GM23338 (cell line): ENCODE measurements at regions not wholly inside any gene's neighbourhood (a gene's known extent, or its start where the extent isn't known, plus 50 kb on each side); places are given as distances from the start of the nearest gene placed in this dataset.

Experiments used
- ATAC-seq: fragments of 200-7000 bp; cut with Tn5 transposase; 3 replicates; pipeline ENCODE4 v1.9.1; 2020
- DNase-seq: peaks from one replicate; pipeline ENCODE4 v3.0.0-alpha.2; 2015; ENCODE audit warnings: low spot score
- H2AFZ ChIP-seq: fragments of 200-600 bp; sonication (generic); 2 replicates; pipeline ENCODE4 v1.8.0; 2016; ENCODE audit warnings: antibody characterized with exemption, mild to moderate bottlenecking, moderate library complexity
- H3F3A ChIP-seq: fragments of 200-600 bp; sonication (generic); replicated peaks from 2 replicates; pipeline ENCODE4 v1.8.0; 2017; ENCODE audit warnings: antibody characterized with exemption, mixed run types, low read depth
- H3K27ac ChIP-seq: fragments of 200-600 bp; sonication (generic); 2 replicates; pipeline ENCODE4 v1.6.1; 2016; ENCODE audit warnings: low read depth
- H3K27me3 ChIP-seq: fragments of 200-600 bp; sonication (generic); 2 replicates; pipeline ENCODE4 v1.8.0; 2016; ENCODE audit warnings: mild to moderate bottlenecking, mixed run types, moderate library complexity; ENCODE audit not compliant: insufficient read depth
- H3K36me3 ChIP-seq: fragments of 200-600 bp; sonication (generic); 2 replicates; pipeline ENCODE4 v1.8.0; 2016; ENCODE audit warnings: mild to moderate bottlenecking; ENCODE audit not compliant: insufficient read depth
- H3K4me1 ChIP-seq: fragments of 200-600 bp; sonication (generic); 2 replicates; pipeline ENCODE4 v1.8.0; 2016; ENCODE audit warnings: mild to moderate bottlenecking, moderate library complexity; ENCODE audit not compliant: insufficient read depth
- H3K4me2 ChIP-seq: fragments of 200-600 bp; sonication (generic); 2 replicates; pipeline ENCODE4 v1.7.1; 2017; ENCODE audit warnings: mixed run types
- H3K4me3 ChIP-seq: fragments of 200-600 bp; sonication (generic); 2 replicates; pipeline ENCODE4 v1.6.1; 2016; ENCODE audit warnings: mixed run types
- H3K79me2 ChIP-seq: fragments of 200-600 bp; sonication (generic); replicated peaks from 2 replicates; pipeline ENCODE4 v1.8.0; 2017; ENCODE audit warnings: mild to moderate bottlenecking; ENCODE audit not compliant: insufficient read depth
- H3K9me2 ChIP-seq: fragments of 200-600 bp; sonication (generic); 2 replicates; pipeline ENCODE4 v1.8.0; 2017; ENCODE audit not compliant: insufficient read depth
- H4K20me1 ChIP-seq: fragments of 200-600 bp; sonication (generic); replicated peaks from 2 replicates; pipeline ENCODE4 v1.8.0; 2017; ENCODE audit warnings: mild to moderate bottlenecking; ENCODE audit not compliant: insufficient read depth
- H3K27ac Mint-ChIP-seq: 2 replicates; pipeline ENCODE4 v1.8.0; 2020; ENCODE audit warnings: inconsistent platforms, mild to moderate bottlenecking, moderate library complexity, mixed read lengths
- H3K27me3 Mint-ChIP-seq: 3 replicates; pipeline ENCODE4 v1.8.0; 2022; ENCODE audit warnings: low read depth, mild to moderate bottlenecking, moderate library complexity, mixed read lengths, inconsistent platforms; ENCODE audit not compliant: insufficient read depth, poor library complexity
- H3K36me3 Mint-ChIP-seq: 3 replicates; pipeline ENCODE4 v1.8.0; 2021; ENCODE audit warnings: low read depth, mild to moderate bottlenecking, inconsistent platforms, moderate library complexity, mixed read lengths
- H3K4me1 Mint-ChIP-seq: 3 replicates; pipeline ENCODE4 v1.8.0; 2020; ENCODE audit warnings: mild to moderate bottlenecking, inconsistent platforms, mixed read lengths
- H3K4me3 Mint-ChIP-seq: 3 replicates; pipeline ENCODE4 v1.8.0; 2021; ENCODE audit warnings: moderate library complexity, mild to moderate bottlenecking, inconsistent platforms, mixed read lengths
- H3K9me3 Mint-ChIP-seq: 3 replicates; pipeline ENCODE4 v1.8.0; 2020; ENCODE audit warnings: moderate library complexity, mild to moderate bottlenecking, inconsistent platforms, mixed read lengths
- EZH2phosphoT487 ChIP-seq: fragments of 200-600 bp; sonication (generic); IDR thresholded peaks from one replicate; pipeline ENCODE4 v1.8.1; 2018; ENCODE audit warnings: antibody characterized with exemption; ENCODE audit not compliant: unreplicated experiment
- JUNB ChIP-seq: IDR thresholded peaks from one replicate; pipeline ENCODE4 v1.6.1; 2016; ENCODE audit warnings: antibody characterized with exemption; ENCODE audit not compliant: unreplicated experiment
- NANOG ChIP-seq: IDR thresholded peaks from 2 replicates; pipeline ENCODE4 v1.6.1; 2016; ENCODE audit warnings: antibody characterized with exemption, borderline replicate concordance
- POLR2AphosphoS5 ChIP-seq: IDR thresholded peaks from 2 replicates; pipeline ENCODE4 v1.6.1; 2016; ENCODE audit warnings: antibody characterized with exemption, low read depth
- STAT1 ChIP-seq: IDR thresholded peaks from one replicate; pipeline ENCODE4 v1.6.1; 2016; ENCODE audit warnings: antibody characterized with exemption; ENCODE audit not compliant: unreplicated experiment
- ZNF114 ChIP-seq: fragments of 250-450 bp; sonication (Bioruptor Pico); IDR thresholded peaks from 2 replicates; pipeline ENCODE4 v1.5.0; 2020; ENCODE audit warnings: mild to moderate bottlenecking, moderate library complexity
- TF ChIP-seq, protein P1 (sequence below): IDR thresholded peaks from 2 replicates; pipeline ENCODE4 v1.6.1; 2016; ENCODE audit warnings: antibody characterized with exemption
- TF ChIP-seq, protein P2 (sequence below): fragments of 250-450 bp; sonication (Bioruptor Pico); IDR thresholded peaks from 2 replicates; pipeline ENCODE4 v1.5.0; 2020; ENCODE audit warnings: mild to moderate bottlenecking, moderate library complexity
- TF ChIP-seq, protein P3 (sequence below): IDR thresholded peaks from one replicate; pipeline ENCODE4 v1.6.1; 2018; ENCODE audit warnings: antibody characterized with exemption; ENCODE audit not compliant: unreplicated experiment

DNA sequence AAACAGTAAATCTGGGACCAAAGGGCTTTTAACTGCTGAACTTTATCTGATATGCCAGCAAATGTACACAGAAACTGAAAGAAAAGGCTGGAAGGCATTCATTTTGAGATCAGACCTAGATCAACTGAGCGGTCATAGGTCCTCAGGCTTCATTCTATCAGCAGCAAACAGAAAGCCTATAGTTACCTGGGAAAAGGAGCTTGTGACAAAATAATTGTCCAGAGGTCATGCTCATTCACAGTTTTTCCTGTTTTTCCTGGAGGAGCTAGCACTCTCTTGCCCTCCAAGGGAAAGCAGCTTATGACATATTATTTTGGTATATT lies 320.2 kb downstream of the AHR start:
- TF ChIP-seq STAT1, result no peak
- TF ChIP-seq JUNB, result no peak
- TF ChIP-seq, protein P1, sequence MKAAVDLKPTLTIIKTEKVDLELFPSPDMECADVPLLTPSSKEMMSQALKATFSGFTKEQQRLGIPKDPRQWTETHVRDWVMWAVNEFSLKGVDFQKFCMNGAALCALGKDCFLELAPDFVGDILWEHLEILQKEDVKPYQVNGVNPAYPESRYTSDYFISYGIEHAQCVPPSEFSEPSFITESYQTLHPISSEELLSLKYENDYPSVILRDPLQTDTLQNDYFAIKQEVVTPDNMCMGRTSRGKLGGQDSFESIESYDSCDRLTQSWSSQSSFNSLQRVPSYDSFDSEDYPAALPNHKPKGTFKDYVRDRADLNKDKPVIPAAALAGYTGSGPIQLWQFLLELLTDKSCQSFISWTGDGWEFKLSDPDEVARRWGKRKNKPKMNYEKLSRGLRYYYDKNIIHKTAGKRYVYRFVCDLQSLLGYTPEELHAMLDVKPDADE, result no peak
- TF ChIP-seq POLR2AphosphoS5, result no peak
- no peak for TF ChIP-seq ZNF114 (CRISPR knock-in tag)
- TF ChIP-seq, protein P2, sequence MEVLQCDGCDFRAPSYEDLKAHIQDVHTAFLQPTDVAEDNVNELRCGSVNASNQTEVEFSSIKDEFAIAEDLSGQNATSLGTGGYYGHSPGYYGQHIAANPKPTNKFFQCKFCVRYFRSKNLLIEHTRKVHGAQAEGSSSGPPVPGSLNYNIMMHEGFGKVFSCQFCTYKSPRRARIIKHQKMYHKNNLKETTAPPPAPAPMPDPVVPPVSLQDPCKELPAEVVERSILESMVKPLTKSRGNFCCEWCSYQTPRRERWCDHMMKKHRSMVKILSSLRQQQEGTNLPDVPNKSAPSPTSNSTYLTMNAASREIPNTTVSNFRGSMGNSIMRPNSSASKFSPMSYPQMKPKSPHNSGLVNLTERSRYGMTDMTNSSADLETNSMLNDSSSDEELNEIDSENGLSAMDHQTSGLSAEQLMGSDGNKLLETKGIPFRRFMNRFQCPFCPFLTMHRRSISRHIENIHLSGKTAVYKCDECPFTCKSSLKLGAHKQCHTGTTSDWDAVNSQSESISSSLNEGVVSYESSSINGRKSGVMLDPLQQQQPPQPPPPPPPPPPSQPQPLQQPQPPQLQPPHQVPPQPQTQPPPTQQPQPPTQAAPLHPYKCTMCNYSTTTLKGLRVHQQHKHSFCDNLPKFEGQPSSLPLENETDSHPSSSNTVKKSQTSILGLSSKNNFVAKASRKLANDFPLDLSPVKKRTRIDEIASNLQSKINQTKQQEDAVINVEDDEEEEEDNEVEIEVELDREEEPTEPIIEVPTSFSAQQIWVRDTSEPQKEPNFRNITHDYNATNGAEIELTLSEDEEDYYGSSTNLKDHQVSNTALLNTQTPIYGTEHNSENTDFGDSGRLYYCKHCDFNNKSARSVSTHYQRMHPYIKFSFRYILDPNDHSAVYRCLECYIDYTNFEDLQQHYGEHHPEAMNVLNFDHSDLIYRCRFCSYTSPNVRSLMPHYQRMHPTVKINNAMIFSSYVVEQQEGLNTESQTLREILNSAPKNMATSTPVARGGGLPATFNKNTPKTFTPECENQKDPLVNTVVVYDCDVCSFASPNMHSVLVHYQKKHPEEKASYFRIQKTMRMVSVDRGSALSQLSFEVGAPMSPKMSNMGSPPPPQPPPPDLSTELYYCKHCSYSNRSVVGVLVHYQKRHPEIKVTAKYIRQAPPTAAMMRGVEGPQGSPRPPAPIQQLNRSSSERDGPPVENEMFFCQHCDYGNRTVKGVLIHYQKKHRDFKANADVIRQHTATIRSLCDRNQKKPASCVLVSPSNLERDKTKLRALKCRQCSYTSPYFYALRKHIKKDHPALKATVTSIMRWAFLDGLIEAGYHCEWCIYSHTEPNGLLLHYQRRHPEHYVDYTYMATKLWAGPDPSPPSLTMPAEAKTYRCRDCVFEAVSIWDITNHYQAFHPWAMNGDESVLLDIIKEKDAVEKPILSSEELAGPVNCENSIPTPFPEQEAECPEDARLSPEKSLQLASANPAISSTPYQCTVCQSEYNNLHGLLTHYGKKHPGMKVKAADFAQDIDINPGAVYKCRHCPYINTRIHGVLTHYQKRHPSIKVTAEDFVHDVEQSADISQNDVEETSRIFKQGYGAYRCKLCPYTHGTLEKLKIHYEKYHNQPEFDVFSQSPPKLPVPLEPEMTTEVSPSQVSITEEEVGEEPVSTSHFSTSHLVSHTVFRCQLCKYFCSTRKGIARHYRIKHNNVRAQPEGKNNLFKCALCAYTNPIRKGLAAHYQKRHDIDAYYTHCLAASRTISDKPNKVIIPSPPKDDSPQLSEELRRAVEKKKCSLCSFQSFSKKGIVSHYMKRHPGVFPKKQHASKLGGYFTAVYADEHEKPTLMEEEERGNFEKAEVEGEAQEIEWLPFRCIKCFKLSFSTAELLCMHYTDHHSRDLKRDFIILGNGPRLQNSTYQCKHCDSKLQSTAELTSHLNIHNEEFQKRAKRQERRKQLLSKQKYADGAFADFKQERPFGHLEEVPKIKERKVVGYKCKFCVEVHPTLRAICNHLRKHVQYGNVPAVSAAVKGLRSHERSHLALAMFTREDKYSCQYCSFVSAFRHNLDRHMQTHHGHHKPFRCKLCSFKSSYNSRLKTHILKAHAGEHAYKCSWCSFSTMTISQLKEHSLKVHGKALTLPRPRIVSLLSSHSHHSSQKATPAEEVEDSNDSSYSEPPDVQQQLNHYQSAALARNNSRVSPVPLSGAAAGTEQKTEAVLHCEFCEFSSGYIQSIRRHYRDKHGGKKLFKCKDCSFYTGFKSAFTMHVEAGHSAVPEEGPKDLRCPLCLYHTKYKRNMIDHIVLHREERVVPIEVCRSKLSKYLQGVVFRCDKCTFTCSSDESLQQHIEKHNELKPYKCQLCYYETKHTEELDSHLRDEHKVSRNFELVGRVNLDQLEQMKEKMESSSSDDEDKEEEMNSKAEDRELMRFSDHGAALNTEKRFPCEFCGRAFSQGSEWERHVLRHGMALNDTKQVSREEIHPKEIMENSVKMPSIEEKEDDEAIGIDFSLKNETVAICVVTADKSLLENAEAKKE, result no peak
- no peak for TF ChIP-seq NANOG
- TF ChIP-seq EZH2phosphoT487, result no peak
- TF ChIP-seq, protein P3, sequence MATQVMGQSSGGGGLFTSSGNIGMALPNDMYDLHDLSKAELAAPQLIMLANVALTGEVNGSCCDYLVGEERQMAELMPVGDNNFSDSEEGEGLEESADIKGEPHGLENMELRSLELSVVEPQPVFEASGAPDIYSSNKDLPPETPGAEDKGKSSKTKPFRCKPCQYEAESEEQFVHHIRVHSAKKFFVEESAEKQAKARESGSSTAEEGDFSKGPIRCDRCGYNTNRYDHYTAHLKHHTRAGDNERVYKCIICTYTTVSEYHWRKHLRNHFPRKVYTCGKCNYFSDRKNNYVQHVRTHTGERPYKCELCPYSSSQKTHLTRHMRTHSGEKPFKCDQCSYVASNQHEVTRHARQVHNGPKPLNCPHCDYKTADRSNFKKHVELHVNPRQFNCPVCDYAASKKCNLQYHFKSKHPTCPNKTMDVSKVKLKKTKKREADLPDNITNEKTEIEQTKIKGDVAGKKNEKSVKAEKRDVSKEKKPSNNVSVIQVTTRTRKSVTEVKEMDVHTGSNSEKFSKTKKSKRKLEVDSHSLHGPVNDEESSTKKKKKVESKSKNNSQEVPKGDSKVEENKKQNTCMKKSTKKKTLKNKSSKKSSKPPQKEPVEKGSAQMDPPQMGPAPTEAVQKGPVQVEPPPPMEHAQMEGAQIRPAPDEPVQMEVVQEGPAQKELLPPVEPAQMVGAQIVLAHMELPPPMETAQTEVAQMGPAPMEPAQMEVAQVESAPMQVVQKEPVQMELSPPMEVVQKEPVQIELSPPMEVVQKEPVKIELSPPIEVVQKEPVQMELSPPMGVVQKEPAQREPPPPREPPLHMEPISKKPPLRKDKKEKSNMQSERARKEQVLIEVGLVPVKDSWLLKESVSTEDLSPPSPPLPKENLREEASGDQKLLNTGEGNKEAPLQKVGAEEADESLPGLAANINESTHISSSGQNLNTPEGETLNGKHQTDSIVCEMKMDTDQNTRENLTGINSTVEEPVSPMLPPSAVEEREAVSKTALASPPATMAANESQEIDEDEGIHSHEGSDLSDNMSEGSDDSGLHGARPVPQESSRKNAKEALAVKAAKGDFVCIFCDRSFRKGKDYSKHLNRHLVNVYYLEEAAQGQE, result no peak
- Histone ChIP-seq H4K20me1 (no peaks in the 10 kb centered on the region), H3K79me2 (no peaks in the 10 kb centered on the region), H3K9me2 (no peaks in the 10 kb centered on the region; the same call in none of the 2 replicates), H3K4me1 (no peaks in the 10 kb centered on the region), H3F3A (no peaks in the 10 kb centered on the region), H3K36me3 (no peaks in the 10 kb centered on the region), H3K4me3 (no peak overlapping the region), H2AFZ (no peak overlapping the region), H3K4me2 (no peak overlapping the region), H3K27ac (no peak overlapping the region), H3K27me3 (no peaks in the 10 kb centered on the region)
- no peaks in the 10 kb centered on the region; the same call in 2 of the 3 replicates for H3K9me3 Mint-ChIP-seq
- no peak for DNase-seq
- no peak overlapping the region for H3K4me3 Mint-ChIP-seq
- no peak for ATAC-seq
- no peaks in the 10 kb centered on the region for H3K36me3 Mint-ChIP-seq
- no peak overlapping the region for H3K27ac Mint-ChIP-seq
- H3K4me1 Mint-ChIP-seq, result peaks cover 7% of the 10 kb centered on the region; the same call in 2 of the 3 replicates
- no peaks in the 10 kb centered on the region for H3K27me3 Mint-ChIP-seq
